RWPE2 (cell line): ENCODE measurements at regions not wholly inside any gene's neighbourhood (a gene's known extent, or its start where the extent isn't known, plus 50 kb on each side); places are given as distances from the start of the nearest gene placed in this dataset.
"Not testable (repeated sequence)": the region's sequence is repeated elsewhere in the genome, so short reads cannot be mapped to it uniquely, and the experiment has no call there.

Source experiments
- ATAC-seq: fragments of 200-7000 bp; cut with Tn5 transposase; 3 replicates; pipeline ENCODE4 v1.9.1; 2021; ENCODE audit warnings: low read depth
- DNase-seq: peaks from one replicate; pipeline ENCODE4 v3.0.0-alpha.2; 2020; ENCODE audit warnings: low spot score
- H3K27ac ChIP-seq: fragments of 450-650 bp; 2 replicates; pipeline ENCODE4 v1.5.1; 2017; ENCODE audit warnings: mild to moderate bottlenecking; ENCODE audit not compliant: poor library complexity, severe bottlenecking
- H3K27me3 ChIP-seq: fragments of 250-450 bp; sonication (Bioruptor Pico); 2 replicates; pipeline ENCODE4 v1.5.1; 2021; ENCODE audit warnings: mild to moderate bottlenecking, moderate library complexity; ENCODE audit not compliant: insufficient read depth, poor library complexity, severe bottlenecking
- H3K36me3 ChIP-seq: fragments of 250-450 bp; sonication (Bioruptor Pico); 2 replicates; pipeline ENCODE4 v1.5.1; 2020; ENCODE audit warnings: low read depth, mild to moderate bottlenecking, moderate library complexity
- H3K4me1 ChIP-seq: fragments of 250-450 bp; sonication (Bioruptor Pico); 2 replicates; pipeline ENCODE4 v1.5.1; 2021; ENCODE audit warnings: mild to moderate bottlenecking, moderate library complexity; ENCODE audit not compliant: insufficient read depth, poor library complexity, severe bottlenecking
- H3K4me3 ChIP-seq: fragments of 250-450 bp; sonication (Bioruptor Pico); 2 replicates; pipeline ENCODE4 v1.5.1; 2021; ENCODE audit warnings: mild to moderate bottlenecking, moderate library complexity; ENCODE audit not compliant: severe bottlenecking
- H3K9me3 ChIP-seq: fragments of 250-450 bp; sonication (Bioruptor Pico); 2 replicates; pipeline ENCODE4 v1.5.1; 2021; ENCODE audit warnings: mild to moderate bottlenecking, moderate library complexity; ENCODE audit not compliant: severe bottlenecking
- TF ChIP-seq, protein P1 (sequence below): fragments of 450-650 bp; IDR thresholded peaks from one replicate; pipeline ENCODE4 v1.5.1; 2017; ENCODE audit warnings: mild to moderate bottlenecking, moderate library complexity; ENCODE audit not compliant: poor library complexity, severe bottlenecking

DNA sequence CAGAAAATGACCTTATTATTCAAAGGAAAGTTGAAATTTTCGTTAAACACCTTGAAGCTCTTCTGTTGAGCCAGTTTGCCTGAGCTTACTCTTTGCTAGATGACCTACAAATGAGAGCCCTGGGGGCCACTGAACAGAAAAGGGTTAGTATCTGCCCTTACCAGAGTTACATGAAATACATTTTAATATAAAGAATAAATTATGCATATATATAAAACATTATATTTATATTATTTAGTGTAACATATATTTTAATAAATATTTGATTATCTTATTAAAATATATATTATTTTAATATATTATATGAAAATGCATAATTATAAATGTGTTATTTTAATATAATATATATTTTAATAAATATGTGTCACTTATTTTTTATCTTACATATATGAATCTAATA is 628.4 kb upstream of the TPK1 start:
- ATAC-seq = no peak
- TF ChIP-seq, protein P1, sequence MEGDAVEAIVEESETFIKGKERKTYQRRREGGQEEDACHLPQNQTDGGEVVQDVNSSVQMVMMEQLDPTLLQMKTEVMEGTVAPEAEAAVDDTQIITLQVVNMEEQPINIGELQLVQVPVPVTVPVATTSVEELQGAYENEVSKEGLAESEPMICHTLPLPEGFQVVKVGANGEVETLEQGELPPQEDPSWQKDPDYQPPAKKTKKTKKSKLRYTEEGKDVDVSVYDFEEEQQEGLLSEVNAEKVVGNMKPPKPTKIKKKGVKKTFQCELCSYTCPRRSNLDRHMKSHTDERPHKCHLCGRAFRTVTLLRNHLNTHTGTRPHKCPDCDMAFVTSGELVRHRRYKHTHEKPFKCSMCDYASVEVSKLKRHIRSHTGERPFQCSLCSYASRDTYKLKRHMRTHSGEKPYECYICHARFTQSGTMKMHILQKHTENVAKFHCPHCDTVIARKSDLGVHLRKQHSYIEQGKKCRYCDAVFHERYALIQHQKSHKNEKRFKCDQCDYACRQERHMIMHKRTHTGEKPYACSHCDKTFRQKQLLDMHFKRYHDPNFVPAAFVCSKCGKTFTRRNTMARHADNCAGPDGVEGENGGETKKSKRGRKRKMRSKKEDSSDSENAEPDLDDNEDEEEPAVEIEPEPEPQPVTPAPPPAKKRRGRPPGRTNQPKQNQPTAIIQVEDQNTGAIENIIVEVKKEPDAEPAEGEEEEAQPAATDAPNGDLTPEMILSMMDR = no peak
- no peak overlapping the region for H3K4me3 ChIP-seq
- no peaks in the 10 kb centered on the region for H3K36me3 ChIP-seq
- DNase-seq = no peak
- no peaks in the 10 kb centered on the region for H3K4me1 ChIP-seq
- no peaks in the 10 kb centered on the region for H3K9me3 ChIP-seq
- H3K27me3 ChIP-seq = no peaks in the 10 kb centered on the region
- H3K27ac ChIP-seq = no peak overlapping the region

GRCh38 chr7:145462463-145462862 is 626.6 kb upstream of the TPK1 start:
- TF ChIP-seq, protein P1 = no peak
- DNase-seq = no peak
- H3K27ac ChIP-seq = no peak overlapping the region
- H3K36me3 ChIP-seq = no peaks in the 10 kb centered on the region
- H3K27me3 ChIP-seq = no peaks in the 10 kb centered on the region
- no peaks in the 10 kb centered on the region for H3K9me3 ChIP-seq
- H3K4me1 ChIP-seq = no peaks in the 10 kb centered on the region
- H3K4me3 ChIP-seq = no peak overlapping the region
- no peak for ATAC-seq

DNA sequence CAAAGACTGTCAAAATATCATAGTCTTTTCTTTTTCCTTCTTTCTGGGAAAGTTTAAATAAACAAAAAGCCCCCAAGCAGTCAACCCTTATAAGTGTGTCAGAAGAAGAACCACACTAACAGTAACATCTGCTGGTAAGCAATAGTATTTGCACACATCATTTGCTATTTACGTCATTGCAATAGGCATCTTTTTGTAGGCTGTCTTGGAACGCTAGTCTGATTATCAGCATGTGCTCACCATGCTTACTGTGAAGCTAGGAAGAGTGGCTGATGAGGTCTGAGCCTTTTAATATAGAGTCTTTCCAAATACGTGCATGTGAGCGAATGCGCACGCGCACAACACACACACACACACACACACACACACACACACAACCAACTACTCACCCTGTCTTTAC is 599.0 kb upstream of the TPK1 start:
- no peaks in the 10 kb centered on the region for H3K9me3 ChIP-seq
- no peak overlapping the region for H3K4me3 ChIP-seq
- H3K27me3 ChIP-seq = no peaks in the 10 kb centered on the region
- H3K4me1 ChIP-seq = no peaks in the 10 kb centered on the region
- no peak overlapping the region for H3K27ac ChIP-seq
- DNase-seq = no peak
- H3K36me3 ChIP-seq = no peaks in the 10 kb centered on the region
- no peak for ATAC-seq
- TF ChIP-seq, protein P1 = no peak

DNA sequence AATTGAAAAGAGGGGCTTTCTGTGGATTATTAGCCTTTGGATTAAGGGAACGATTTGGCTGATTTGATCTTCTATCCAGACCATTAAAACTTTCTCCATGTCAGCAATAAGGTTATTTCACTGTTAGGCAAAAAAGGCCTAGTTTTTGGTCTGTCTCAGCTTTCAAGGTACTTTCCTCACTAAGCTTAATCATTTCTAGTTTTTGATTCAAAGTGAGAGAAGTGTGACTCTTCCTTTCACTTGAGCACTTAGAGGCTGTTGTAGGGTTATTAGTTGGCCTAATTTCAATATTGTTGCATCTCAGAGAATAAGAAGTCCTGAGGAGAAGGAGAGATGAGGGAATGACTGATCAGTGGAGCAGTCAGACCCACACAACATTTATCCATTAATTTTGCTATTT is 596.0 kb upstream of the TPK1 start:
- H3K27me3 ChIP-seq = no peaks in the 10 kb centered on the region
- ATAC-seq (no peak), DNase-seq (no peak)
- no peaks in the 10 kb centered on the region for H3K36me3 ChIP-seq
- TF ChIP-seq, protein P1 = no peak
- H3K9me3 ChIP-seq = no peaks in the 10 kb centered on the region
- no peaks in the 10 kb centered on the region for H3K4me1 ChIP-seq
- H3K4me3 ChIP-seq = no peak overlapping the region
- H3K27ac ChIP-seq = no peak overlapping the region

- H3K4me3 ChIP-seq, H3K36me3 ChIP-seq, DNase-seq, H3K27ac ChIP-seq, H3K9me3 ChIP-seq, ATAC-seq, H3K4me1 ChIP-seq, H3K27me3 ChIP-seq: not testable (repeated sequence)
Measured at GRCh38 chr7:145418481-145418880, 582.6 kb upstream of the TPK1 start.
